Activated B cell treated with CpG ODN at 0.5 μM for 24 hours (primary cell): ENCODE measurements at regions not wholly inside any gene's neighbourhood (a gene's known extent, or its start where the extent isn't known, plus 50 kb on each side); places are given as distances from the start of the nearest gene placed in this dataset.

Experiments used
- ATAC-seq: fragments of 200-7000 bp; cut with Tn5 transposase; one replicate; pipeline ENCODE4 v1.10.0; 2021; ENCODE audit warnings: low read depth, mild to moderate bottlenecking, moderate library complexity
- CTCF ChIA-PET: fragments of 350-600 bp; sonication (Branson Sonifier 250); formaldehyde crosslinking; loops from one replicate; lab custom pipeline; 2021; ENCODE audit warnings: antibody characterized with exemption; lab: Charles Lee
- POLR2A ChIA-PET: fragments of 350-600 bp; sonication (Branson Sonifier 250); formaldehyde crosslinking; loops from one replicate; lab custom pipeline; 2021; ENCODE audit warnings: antibody characterized with exemption; lab: Charles Lee
- DNase-seq: peaks from one replicate; pipeline ENCODE4 v3.0.0; 2022
- H3K27ac Mint-ChIP-seq: one replicate; pipeline ENCODE4 v1.8.0; 2020; ENCODE audit warnings: mixed read lengths
- H3K27me3 Mint-ChIP-seq: one replicate; pipeline ENCODE4 v1.8.0; 2021; ENCODE audit warnings: mixed read lengths
- H3K36me3 Mint-ChIP-seq: one replicate; pipeline ENCODE4 v1.8.0; 2021; ENCODE audit warnings: low read depth, mixed read lengths
- H3K4me1 Mint-ChIP-seq: one replicate; pipeline ENCODE4 v1.8.0; 2021; ENCODE audit warnings: mixed read lengths
- H3K4me3 Mint-ChIP-seq: one replicate; pipeline ENCODE4 v1.8.0; 2020; ENCODE audit warnings: mild to moderate bottlenecking, mixed read lengths
- H3K9me3 Mint-ChIP-seq: one replicate; pipeline ENCODE4 v1.8.0; 2020; ENCODE audit warnings: mixed read lengths
- intact Hi-C: fragments of 100-400 bp; cut with micrococcal nuclease; formaldehyde crosslinking; loops from one replicate; pipeline ENCODE4 v1.15.1; 2024
- TF ChIP-seq, protein P1 (sequence below): fragments of 200-600 bp; IDR thresholded peaks from one replicate; pipeline ENCODE4 v1.8.0; 2022; ENCODE audit warnings: antibody characterized with exemption, mild to moderate bottlenecking

- ChIA-PET POLR2A (no interaction called here), CTCF (no interaction called here)
- Mint-ChIP-seq H3K36me3 (no peaks in the 10 kb centered on the region), H3K4me3 (no peak overlapping the region), H3K27me3 (no peaks in the 10 kb centered on the region), H3K9me3 (no peaks in the 10 kb centered on the region), H3K27ac (no peak overlapping the region), H3K4me1 (no peaks in the 10 kb centered on the region)
- DNase-seq (no peak), ATAC-seq (no peak)
- TF ChIP-seq, protein P1, sequence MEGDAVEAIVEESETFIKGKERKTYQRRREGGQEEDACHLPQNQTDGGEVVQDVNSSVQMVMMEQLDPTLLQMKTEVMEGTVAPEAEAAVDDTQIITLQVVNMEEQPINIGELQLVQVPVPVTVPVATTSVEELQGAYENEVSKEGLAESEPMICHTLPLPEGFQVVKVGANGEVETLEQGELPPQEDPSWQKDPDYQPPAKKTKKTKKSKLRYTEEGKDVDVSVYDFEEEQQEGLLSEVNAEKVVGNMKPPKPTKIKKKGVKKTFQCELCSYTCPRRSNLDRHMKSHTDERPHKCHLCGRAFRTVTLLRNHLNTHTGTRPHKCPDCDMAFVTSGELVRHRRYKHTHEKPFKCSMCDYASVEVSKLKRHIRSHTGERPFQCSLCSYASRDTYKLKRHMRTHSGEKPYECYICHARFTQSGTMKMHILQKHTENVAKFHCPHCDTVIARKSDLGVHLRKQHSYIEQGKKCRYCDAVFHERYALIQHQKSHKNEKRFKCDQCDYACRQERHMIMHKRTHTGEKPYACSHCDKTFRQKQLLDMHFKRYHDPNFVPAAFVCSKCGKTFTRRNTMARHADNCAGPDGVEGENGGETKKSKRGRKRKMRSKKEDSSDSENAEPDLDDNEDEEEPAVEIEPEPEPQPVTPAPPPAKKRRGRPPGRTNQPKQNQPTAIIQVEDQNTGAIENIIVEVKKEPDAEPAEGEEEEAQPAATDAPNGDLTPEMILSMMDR: no peak
- intact Hi-C loops: no loop called here
These were observed 275.8 kb upstream of the PRDM1 start for GRCh38 chr6:105810105-105810921.

GRCh38 chr6:105808571-105808970, 277.6 kb upstream of the PRDM1 start:
- ATAC-seq (no peak), DNase-seq (no peak)
- POLR2A ChIA-PET: no interaction called here
- Mint-ChIP-seq H3K27me3 (no peaks in the 10 kb centered on the region), H3K27ac (no peak overlapping the region), H3K4me3 (no peak overlapping the region), H3K4me1 (no peaks in the 10 kb centered on the region), H3K9me3 (no peaks in the 10 kb centered on the region), H3K36me3 (no peaks in the 10 kb centered on the region)
- CTCF ChIA-PET: no interaction called here
- intact Hi-C loops: no loop called here
- TF ChIP-seq, protein P1: no peak

DNA sequence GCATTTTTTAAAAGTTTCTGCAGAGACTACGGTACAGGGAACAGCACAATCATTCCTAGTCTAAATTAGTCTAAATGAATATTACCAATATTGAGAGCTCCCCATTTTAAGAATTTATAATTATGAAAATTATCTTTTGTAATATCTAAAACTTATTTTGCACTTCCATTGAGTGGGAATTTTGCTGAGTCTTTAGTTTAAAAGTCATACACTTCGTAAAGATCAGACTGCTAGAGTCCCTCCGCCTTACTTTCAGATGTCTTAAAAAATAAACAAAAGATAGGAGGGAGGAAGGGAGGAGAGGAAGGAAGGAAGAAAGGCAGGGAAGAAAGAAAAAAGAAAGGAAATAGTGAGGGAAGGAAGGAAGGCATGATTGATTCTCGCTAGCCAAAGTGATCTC, 278.2 kb upstream of the PRDM1 start:
- intact Hi-C loops: no loop called here
- H3K4me3 Mint-ChIP-seq: no peak overlapping the region

DNA sequence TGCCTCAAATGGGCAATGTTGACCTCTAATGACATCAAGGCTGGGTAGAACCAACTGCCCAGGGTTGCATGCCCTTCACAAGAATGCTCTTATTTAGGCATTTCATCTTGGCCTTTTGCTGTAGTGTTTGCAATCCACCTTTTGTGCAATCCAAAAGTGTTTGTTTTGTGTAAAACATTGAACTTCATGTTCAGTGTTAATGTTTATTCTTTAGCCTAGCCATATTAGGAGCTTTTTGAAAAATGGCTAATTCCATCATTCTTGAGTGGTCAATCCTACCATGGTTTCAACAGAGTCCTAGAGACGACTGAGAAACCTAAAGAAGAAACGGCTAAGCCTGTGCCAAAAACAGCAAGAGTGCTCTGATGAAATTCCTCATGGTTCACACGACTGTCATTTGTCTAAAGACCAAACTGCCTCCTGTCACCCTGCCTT, 279.6 kb upstream of the PRDM1 start:
- TF ChIP-seq, protein P1: no peak
- Mint-ChIP-seq H3K4me1 (no peaks in the 10 kb centered on the region), H3K27me3 (no peaks in the 10 kb centered on the region), H3K27ac (no peak overlapping the region), H3K9me3 (no peaks in the 10 kb centered on the region), H3K4me3 (no peak overlapping the region), H3K36me3 (no peaks in the 10 kb centered on the region)
- ChIA-PET POLR2A (no interaction called here), CTCF (no interaction called here)
- intact Hi-C loops: no loop called here
- DNase-seq (no peak), ATAC-seq (no peak)

More for the DNA sequence above, 278.2 kb upstream of the PRDM1 start:
- TF ChIP-seq, protein P1: no peak
- no peak for DNase-seq
- ChIA-PET POLR2A (no interaction called here), CTCF (no interaction called here)
- Mint-ChIP-seq H3K27me3 (no peaks in the 10 kb centered on the region), H3K9me3 (no peaks in the 10 kb centered on the region), H3K4me1 (no peaks in the 10 kb centered on the region), H3K27ac (no peak overlapping the region), H3K36me3 (no peaks in the 10 kb centered on the region)
- ATAC-seq: no peak

- Mint-ChIP-seq H3K27me3 (no peaks in the 10 kb centered on the region), H3K27ac (no peak overlapping the region), H3K4me3 (no peak overlapping the region), H3K4me1 (no peaks in the 10 kb centered on the region), H3K9me3 (no peaks in the 10 kb centered on the region), H3K36me3 (no peaks in the 10 kb centered on the region)
- no peak for ATAC-seq
- POLR2A ChIA-PET: no interaction called here
- intact Hi-C loops: no loop called here
- CTCF ChIA-PET: no interaction called here
- no peak for DNase-seq
- TF ChIP-seq, protein P1: no peak
These were observed 280.6 kb upstream of the PRDM1 start for GRCh38 chr6:105805501-105806023.
